ENCODE measurements at regions not wholly inside any gene's neighbourhood (a gene's known extent, or its start where the extent isn't known, plus 50 kb on each side); places are given as distances from the start of the nearest gene placed in this dataset.

DNA sequence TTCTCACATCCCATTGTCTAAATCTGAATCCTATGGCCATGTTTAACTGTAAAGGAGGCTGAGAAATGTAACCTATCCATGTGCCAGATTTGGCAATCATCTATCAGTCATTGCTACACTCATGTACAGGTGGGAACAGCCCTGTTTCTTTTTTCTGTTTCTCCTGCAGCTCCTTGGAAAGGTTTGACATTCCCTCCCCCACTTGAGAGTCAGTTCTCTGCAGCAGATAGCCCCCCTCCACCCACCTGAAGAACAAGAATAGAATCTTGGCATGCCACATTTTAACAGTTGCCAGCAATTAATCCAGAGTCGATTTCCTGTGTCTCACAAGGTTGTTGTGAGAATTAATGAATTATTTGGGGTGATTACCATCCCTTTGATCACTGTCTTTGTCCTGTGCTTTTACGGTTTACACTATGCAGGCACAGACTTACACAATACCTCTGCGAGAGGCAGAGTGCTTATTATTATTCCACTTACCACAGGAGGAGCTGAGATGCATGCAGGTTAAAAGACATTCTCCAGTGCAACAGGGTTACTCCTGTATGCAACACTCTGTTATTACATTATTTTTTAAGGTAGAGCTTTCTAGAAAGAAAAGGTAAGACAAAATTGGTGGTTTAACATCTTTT lies 351.0 kb upstream of the THRB start:
- TF ChIP-seq, protein P1, sequence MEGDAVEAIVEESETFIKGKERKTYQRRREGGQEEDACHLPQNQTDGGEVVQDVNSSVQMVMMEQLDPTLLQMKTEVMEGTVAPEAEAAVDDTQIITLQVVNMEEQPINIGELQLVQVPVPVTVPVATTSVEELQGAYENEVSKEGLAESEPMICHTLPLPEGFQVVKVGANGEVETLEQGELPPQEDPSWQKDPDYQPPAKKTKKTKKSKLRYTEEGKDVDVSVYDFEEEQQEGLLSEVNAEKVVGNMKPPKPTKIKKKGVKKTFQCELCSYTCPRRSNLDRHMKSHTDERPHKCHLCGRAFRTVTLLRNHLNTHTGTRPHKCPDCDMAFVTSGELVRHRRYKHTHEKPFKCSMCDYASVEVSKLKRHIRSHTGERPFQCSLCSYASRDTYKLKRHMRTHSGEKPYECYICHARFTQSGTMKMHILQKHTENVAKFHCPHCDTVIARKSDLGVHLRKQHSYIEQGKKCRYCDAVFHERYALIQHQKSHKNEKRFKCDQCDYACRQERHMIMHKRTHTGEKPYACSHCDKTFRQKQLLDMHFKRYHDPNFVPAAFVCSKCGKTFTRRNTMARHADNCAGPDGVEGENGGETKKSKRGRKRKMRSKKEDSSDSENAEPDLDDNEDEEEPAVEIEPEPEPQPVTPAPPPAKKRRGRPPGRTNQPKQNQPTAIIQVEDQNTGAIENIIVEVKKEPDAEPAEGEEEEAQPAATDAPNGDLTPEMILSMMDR (conservative IDR thresholded peaks at IDR 0.05 in 1 of 2, IDR thresholded peaks at IDR 0.05 in 1 of 2; ENCODE audit: extremely low read depth in 1 of 2, insufficient read depth in 1 of 2, low read depth in 1 of 2, low read length in 2 of 2), result no peak
- TF ChIP-seq EZH2 (IDR thresholded peaks at IDR 0.05; ENCODE audit: borderline replicate concordance, low read length), result no peak

All from mammary epithelial cell (primary cell).